Coronary artery (tissue), 2 donors: ENCODE measurements at regions not wholly inside any gene's neighbourhood (a gene's known extent, or its start where the extent isn't known, plus 50 kb on each side); places are given as distances from the start of the nearest gene placed in this dataset.

Experiments used
- DNase-seq: peaks from one replicate; pipeline ENCODE4 v3.0.0-alpha.2; 2017; ENCODE audit warnings: low spot score
- H3K27ac ChIP-seq, 2 donors: fragments of 200-600 bp; sonication (generic); one replicate each; pipeline ENCODE4 v1.5.1; 2016 to 2019
- H3K4me3 ChIP-seq: fragments of 200-600 bp; sonication (generic); 2 replicates; pipeline ENCODE4 v1.5.1; 2016; ENCODE audit warnings: mild to moderate bottlenecking, moderate library complexity
- CTCF ChIP-seq: fragments of 200-600 bp; sonication (generic); IDR thresholded peaks from one replicate; pipeline ENCODE4 v1.5.1; 2019; ENCODE audit warnings: antibody characterized with exemption

- Histone ChIP-seq H3K4me3 (no peak overlapping the region), H3K27ac (no peak overlapping the region)
- TF ChIP-seq CTCF, result no peak
- no peak for DNase-seq
Measured at GRCh38 chr9:69955536-69956355, 87.9 kb upstream of the MAMDC2 start.

- DNase-seq, result no peak
- no peak overlapping the region for H3K27ac ChIP-seq
- no peak for TF ChIP-seq CTCF
- no peak overlapping the region for H3K4me3 ChIP-seq
Measured at GRCh38 chr9:69961843-69962242, 81.8 kb upstream of the MAMDC2 start.

- no peak for DNase-seq
- Histone ChIP-seq H3K4me3 (no peak overlapping the region), H3K27ac (no peak overlapping the region)
- no peak for TF ChIP-seq CTCF
Measured at GRCh38 chr9:69963803-69964202, 79.8 kb upstream of the MAMDC2 start.

GRCh38 chr9:69964446-69964845 is 79.2 kb upstream of the MAMDC2 start:
- no peak for TF ChIP-seq CTCF
- H3K27ac ChIP-seq, result no peak overlapping the region
- H3K4me3 ChIP-seq, result no peak overlapping the region
- no peak for DNase-seq

GRCh38 chr9:69965416-69966145 is 78.1 kb upstream of the MAMDC2 start:
- no peak overlapping the region for H3K4me3 ChIP-seq
- H3K27ac ChIP-seq, result no peak overlapping the region
- no peak for DNase-seq
- TF ChIP-seq CTCF, result no peak

- Histone ChIP-seq H3K27ac (no peak overlapping the region), H3K4me3 (no peak overlapping the region)
- no peak for DNase-seq
- TF ChIP-seq CTCF, result no peak
Measured at GRCh38 chr9:69967344-69967743, 76.3 kb upstream of the MAMDC2 start.
